ENCODE measurements at regions not wholly inside any gene's neighbourhood (a gene's known extent, or its start where the extent isn't known, plus 50 kb on each side); places are given as distances from the start of the nearest gene placed in this dataset.

DNA sequence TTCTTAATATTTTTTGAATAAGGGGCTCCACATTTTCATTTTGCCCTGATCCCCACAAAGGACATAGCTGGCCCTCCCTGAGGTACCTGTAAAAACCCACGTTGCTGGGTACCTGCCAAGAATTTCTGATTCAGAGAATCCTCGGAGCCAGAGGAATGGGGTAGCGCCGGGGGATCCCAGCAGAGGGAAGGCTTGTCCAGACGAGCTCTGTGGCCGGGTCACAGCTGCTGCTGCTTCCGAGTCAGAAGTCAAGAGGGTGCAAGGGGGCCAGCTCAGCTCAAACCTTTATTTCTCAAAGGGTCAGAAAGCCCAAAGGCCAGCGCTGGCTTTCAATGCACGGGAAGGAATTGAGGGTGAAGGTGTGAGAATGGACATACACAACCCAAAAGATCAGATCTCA, 68.9 kb upstream of the SDK2 start:
- TF ChIP-seq, protein P1, sequence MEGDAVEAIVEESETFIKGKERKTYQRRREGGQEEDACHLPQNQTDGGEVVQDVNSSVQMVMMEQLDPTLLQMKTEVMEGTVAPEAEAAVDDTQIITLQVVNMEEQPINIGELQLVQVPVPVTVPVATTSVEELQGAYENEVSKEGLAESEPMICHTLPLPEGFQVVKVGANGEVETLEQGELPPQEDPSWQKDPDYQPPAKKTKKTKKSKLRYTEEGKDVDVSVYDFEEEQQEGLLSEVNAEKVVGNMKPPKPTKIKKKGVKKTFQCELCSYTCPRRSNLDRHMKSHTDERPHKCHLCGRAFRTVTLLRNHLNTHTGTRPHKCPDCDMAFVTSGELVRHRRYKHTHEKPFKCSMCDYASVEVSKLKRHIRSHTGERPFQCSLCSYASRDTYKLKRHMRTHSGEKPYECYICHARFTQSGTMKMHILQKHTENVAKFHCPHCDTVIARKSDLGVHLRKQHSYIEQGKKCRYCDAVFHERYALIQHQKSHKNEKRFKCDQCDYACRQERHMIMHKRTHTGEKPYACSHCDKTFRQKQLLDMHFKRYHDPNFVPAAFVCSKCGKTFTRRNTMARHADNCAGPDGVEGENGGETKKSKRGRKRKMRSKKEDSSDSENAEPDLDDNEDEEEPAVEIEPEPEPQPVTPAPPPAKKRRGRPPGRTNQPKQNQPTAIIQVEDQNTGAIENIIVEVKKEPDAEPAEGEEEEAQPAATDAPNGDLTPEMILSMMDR (IDR thresholded peaks at IDR 0.05), result no peak
- H3K4me1 Mint-ChIP-seq (ENCODE audit: low read depth), result peaks cover 8% of the 10 kb centered on the region
- CTCF ChIA-PET, result no interaction called here
- H3K27me3 Mint-ChIP-seq, result no peaks in the 10 kb centered on the region
- DNase-seq (no peak), ATAC-seq (no peak)
- H3K4me3 Mint-ChIP-seq, result no peak overlapping the region
- H3K9me3 Mint-ChIP-seq, result no peaks in the 10 kb centered on the region
- intact Hi-C loops (cut with micrococcal nuclease), result loop anchor here (5.0 kb wide), 1 partner anchor 61 kb away; no protein-coding TSS in a partner anchor
- no peak overlapping the region for H3K27ac Mint-ChIP-seq
- POLR2A ChIA-PET, result no interaction called here
- no peaks in the 10 kb centered on the region for H3K36me3 Mint-ChIP-seq (ENCODE audit: low read depth)

- H3K36me3 Mint-ChIP-seq (ENCODE audit: low read depth), result no peaks in the 10 kb centered on the region
- ATAC-seq (no peak), DNase-seq (no peak)
- no peaks in the 10 kb centered on the region for H3K27me3 Mint-ChIP-seq
- ChIA-PET CTCF (no interaction called here), POLR2A (interaction anchor here (0.6 kb wide), 1 partner anchor 286 kb away, joined by 3 read pairs; no protein-coding TSS in a partner anchor)
- no peak overlapping the region for H3K4me3 Mint-ChIP-seq
- H3K4me1 Mint-ChIP-seq (ENCODE audit: low read depth), result peaks cover 17% of the 10 kb centered on the region
- H3K27ac Mint-ChIP-seq, result no peak overlapping the region
- TF ChIP-seq, protein P1 (IDR thresholded peaks at IDR 0.05), result no peak
- H3K9me3 Mint-ChIP-seq, result no peaks in the 10 kb centered on the region
- intact Hi-C loops (cut with micrococcal nuclease), result no loop called here
These were observed 71.5 kb upstream of the SDK2 start for GRCh38 chr17:73715769-73716168.

GRCh38 chr17:73717690-73718089, 73.4 kb upstream of the SDK2 start:
- no peaks in the 10 kb centered on the region for H3K27me3 Mint-ChIP-seq
- no peak for DNase-seq
- TF ChIP-seq, protein P1 (IDR thresholded peaks at IDR 0.05), result no peak
- no peak overlapping the region for H3K4me3 Mint-ChIP-seq
- intact Hi-C loops (cut with micrococcal nuclease), result no loop called here
- H3K27ac Mint-ChIP-seq, result no peak overlapping the region
- POLR2A ChIA-PET, result no interaction called here
- no peaks in the 10 kb centered on the region for H3K9me3 Mint-ChIP-seq
- peaks cover 28% of the 10 kb centered on the region for H3K4me1 Mint-ChIP-seq (ENCODE audit: low read depth)
- ATAC-seq, result no peak
- H3K36me3 Mint-ChIP-seq (ENCODE audit: low read depth), result peaks cover 2% of the 10 kb centered on the region
- CTCF ChIA-PET, result interaction anchor here (0.6 to 1.8 kb wide), 3 partner anchors 15 to 288 kb away, joined by 3 to 12 read pairs (median 4); no protein-coding TSS in a partner anchor

DNA sequence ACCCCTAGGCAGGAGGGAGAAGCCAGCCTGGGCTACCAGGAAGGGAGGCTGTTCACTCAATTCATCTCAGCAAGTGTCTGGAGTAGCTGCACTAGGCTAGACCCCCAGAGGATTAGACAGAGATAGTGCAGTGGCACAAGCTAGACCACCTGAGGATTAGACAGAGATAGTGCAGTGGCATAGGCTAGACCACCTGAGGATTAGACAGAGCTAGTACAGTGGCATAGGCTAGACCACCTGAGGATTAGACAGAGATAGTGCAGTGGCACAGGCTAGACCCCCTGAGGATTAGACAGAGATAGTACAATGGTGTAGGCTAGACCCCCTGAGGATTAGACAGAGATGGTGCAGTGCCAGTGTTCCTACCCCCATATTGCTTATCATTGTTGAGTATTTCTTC, 74.1 kb upstream of the SDK2 start:
- CTCF ChIA-PET, result interaction anchor here (1.1 to 1.8 kb wide), 2 partner anchors 16 to 289 kb away, joined by 4 to 12 read pairs; no protein-coding TSS in a partner anchor
- DNase-seq (no peak), ATAC-seq (no peak)
- Mint-ChIP-seq H3K36me3 (ENCODE audit: low read depth) (peaks cover 2% of the 10 kb centered on the region), H3K9me3 (no peaks in the 10 kb centered on the region), H3K27ac (no peak overlapping the region), H3K4me3 (no peak overlapping the region), H3K27me3 (no peaks in the 10 kb centered on the region), H3K4me1 (ENCODE audit: low read depth) (peaks cover 35% of the 10 kb centered on the region)
- TF ChIP-seq, protein P1 (IDR thresholded peaks at IDR 0.05), result no peak
- intact Hi-C loops (cut with micrococcal nuclease), result no loop called here
- POLR2A ChIA-PET, result interaction anchor here (0.8 kb wide), 1 partner anchor 67 kb away, joined by 3 read pairs; no protein-coding TSS in a partner anchor

- CTCF ChIA-PET, result no interaction called here
- Mint-ChIP-seq H3K27me3 (no peaks in the 10 kb centered on the region), H3K4me1 (ENCODE audit: low read depth) (peaks cover 39% of the 10 kb centered on the region), H3K4me3 (no peak overlapping the region), H3K9me3 (no peaks in the 10 kb centered on the region), H3K36me3 (ENCODE audit: low read depth) (peaks cover 2% of the 10 kb centered on the region), H3K27ac (no peak overlapping the region)
- POLR2A ChIA-PET, result interaction anchor here (0.8 kb wide), 1 partner anchor 66 kb away, joined by 3 read pairs; no protein-coding TSS in a partner anchor
- DNase-seq (no peak), ATAC-seq (no peak)
- intact Hi-C loops (cut with micrococcal nuclease), result no loop called here
- TF ChIP-seq, protein P1 (IDR thresholded peaks at IDR 0.05), result no peak
These were observed 74.7 kb upstream of the SDK2 start for GRCh38 chr17:73718912-73719311.

Data from activated CD8-positive, alpha-beta T cell treated with anti-CD3 and anti-CD28 coated beads for 36 hours (primary cell).